Endothelial cell of umbilical vein (primary cell): ENCODE measurements at regions not wholly inside any gene's neighbourhood (a gene's known extent, or its start where the extent isn't known, plus 50 kb on each side); places are given as distances from the start of the nearest gene placed in this dataset.

Source experiments
- BruUV-seq: library from RNA; stranded (reverse); fragments of 400-500 nt; replicated peaks from 2 replicates; lab custom pipeline; 2021; lab: Mats Ljungman, UMichigan
- CTCF ChIA-PET: fragments of 300-600, 350-600 bp; sonication (Branson Sonifier 250); formaldehyde crosslinking; loops from one replicate; lab custom pipeline; 2021; ENCODE audit warnings: antibody characterized with exemption, inconsistent platforms; lab: Charles Lee
- POLR2A ChIA-PET: fragments of 300-600, 350-600 bp; sonication (Branson Sonifier 250); formaldehyde crosslinking; loops from one replicate; lab custom pipeline; 2021; ENCODE audit warnings: antibody characterized with exemption, inconsistent platforms; lab: Charles Lee
- DNase-seq: peaks from one replicate; pipeline ENCODE4 v3.0.0-alpha.2; 2011; ENCODE audit warnings: low read depth, low spot score
- FAIRE-seq: peaks from 2 replicates; lab custom pipeline; 2011; peaks lifted over from hg19 to GRCh38; lab: Jason Lieb, UNC
- H2AFZ ChIP-seq: 2 replicates; pipeline ENCODE4 v1.6.0; 2012; ENCODE audit warnings: low read depth, low read length, control low read depth, inconsistent platforms
- H3K27ac ChIP-seq: 2 replicates; pipeline ENCODE4 v1.5.1; 2011; ENCODE audit warnings: low read depth, mild to moderate bottlenecking, control low read depth, low read length, moderate library complexity; ENCODE audit not compliant: insufficient read depth
- H3K27me3 ChIP-seq, 2 experiments: 2 replicates each; pipeline versions ENCODE4 v1.6.0 to v1.6.1; 2011; ENCODE audit warnings: low read length in 2 of 2, mixed read lengths in 1 of 2; ENCODE audit not compliant: control insufficient read depth in 2 of 2, insufficient read depth in 2 of 2
- H3K36me3 ChIP-seq, 2 experiments: 2 replicates in 1 of 2; 3 replicates in 1 of 2; pipeline ENCODE4 v1.5.1; 2011; ENCODE audit warnings: low read length in 2 of 2, mild to moderate bottlenecking in 1 of 2, moderate library complexity in 1 of 2; ENCODE audit not compliant: control insufficient read depth in 2 of 2, insufficient read depth in 2 of 2; ENCODE audit errors: extremely low read depth in 1 of 2
- H3K4me1 ChIP-seq: 3 replicates; pipeline ENCODE4 v1.5.1; 2011; ENCODE audit warnings: mild to moderate bottlenecking, low read length; ENCODE audit not compliant: control insufficient read depth, insufficient read depth; ENCODE audit errors: extremely low read depth
- H3K4me2 ChIP-seq: 2 replicates; pipeline ENCODE4 v1.6.1; 2011; ENCODE audit warnings: low read length, control low read depth, mixed read lengths; ENCODE audit not compliant: insufficient read depth
- H3K4me3 ChIP-seq, 3 experiments: fragments of 200-600 bp in 1 of 3; sonication (generic), shearing (Covaris generic) in 1 of 3; replicated peaks in 1 of 3; 2 replicates each; pipeline ENCODE4 v1.5.1; 2011 to 2016; ENCODE audit warnings: control low read depth in 3 of 3, low read length in 3 of 3, mild to moderate bottlenecking in 2 of 3, inconsistent platforms in 1 of 3, low read depth in 1 of 3, moderate library complexity in 1 of 3; ENCODE audit not compliant: insufficient read depth in 1 of 3
- H3K79me2 ChIP-seq: 2 replicates; pipeline ENCODE4 v1.6.0; 2012; ENCODE audit warnings: low read length, inconsistent platforms; ENCODE audit not compliant: control insufficient read depth, insufficient read depth
- H3K9ac ChIP-seq: replicated peaks from 2 replicates; pipeline ENCODE3; 2011; ENCODE audit warnings: low read length, control low read depth; ENCODE audit not compliant: insufficient read depth; ENCODE audit errors: extremely low read depth
- H3K9me1 ChIP-seq: replicated peaks from 3 replicates; pipeline ENCODE4 v1.6.0; 2011; ENCODE audit warnings: mild to moderate bottlenecking, low read length; ENCODE audit not compliant: control insufficient read depth, insufficient read depth; ENCODE audit errors: extremely low read depth
- H3K9me3 ChIP-seq: replicated peaks from 2 replicates; pipeline ENCODE4 v1.5.1; 2012; ENCODE audit warnings: low read length, inconsistent platforms; ENCODE audit not compliant: control insufficient read depth, insufficient read depth
- H4K20me1 ChIP-seq: replicated peaks from 2 replicates; pipeline ENCODE3; 2011; ENCODE audit warnings: mild to moderate bottlenecking, low read length; ENCODE audit not compliant: control insufficient read depth, insufficient read depth; ENCODE audit errors: extremely low read depth
- CTCF ChIP-seq, 2 donors: IDR thresholded peaks; 1 replicate in 1 of 2; 2 replicates in 1 of 2; pipeline ENCODE4 v1.5.1; 2011; ENCODE audit warnings: low read length in 2 of 2, mild to moderate bottlenecking in 2 of 2, moderate library complexity in 2 of 2, control low read depth in 1 of 2, inconsistent platforms in 1 of 2, low read depth in 1 of 2; ENCODE audit not compliant: insufficient read depth in 1 of 2; ENCODE audit errors: extremely low read depth in 1 of 2
- EZH2 ChIP-seq: IDR thresholded peaks from 2 replicates; pipeline ENCODE4 v1.6.1; 2012; ENCODE audit warnings: borderline replicate concordance, low read depth, mild to moderate bottlenecking, moderate library complexity, low read length, inconsistent platforms; ENCODE audit not compliant: severe bottlenecking
- FOS ChIP-seq: IDR thresholded peaks from 2 replicates; pipeline ENCODE4 v1.6.1; 2011; ENCODE audit warnings: mild to moderate bottlenecking, low read length, moderate library complexity, borderline replicate concordance; ENCODE audit not compliant: insufficient read depth
- GATA2 ChIP-seq: IDR thresholded peaks from 2 replicates; pipeline ENCODE4 v1.7.0; 2011; ENCODE audit warnings: low read depth, mild to moderate bottlenecking, moderate library complexity, mixed read lengths, low read length; ENCODE audit not compliant: insufficient read length, insufficient read depth
- JUN ChIP-seq: IDR thresholded peaks from 2 replicates; pipeline ENCODE4 v1.6.1; 2011; ENCODE audit warnings: borderline replicate concordance, low read depth; ENCODE audit not compliant: insufficient read length, insufficient read depth
- MAX ChIP-seq: IDR thresholded peaks from 2 replicates; pipeline ENCODE4 v1.6.1; 2011; ENCODE audit not compliant: insufficient read depth, insufficient read length
- MYC ChIP-seq: IDR thresholded peaks from one replicate; pipeline ENCODE4 v1.6.1; 2011; ENCODE audit warnings: mild to moderate bottlenecking, low read depth, low read length
- POLR2A ChIP-seq: IDR thresholded peaks from 2 replicates; pipeline ENCODE4 v1.6.1; 2012; ENCODE audit warnings: low read depth, mild to moderate bottlenecking, control low read depth, low read length
- POLR2AphosphoS5 ChIP-seq: IDR thresholded peaks from 2 replicates; pipeline ENCODE4 v1.6.1; 2012; ENCODE audit warnings: low read depth, mild to moderate bottlenecking, control low read depth, low read length, moderate library complexity; ENCODE audit not compliant: insufficient read depth
- dilution Hi-C: fragments of 300-500 bp; cut with MboI; formaldehyde crosslinking; loops from one replicate; pipeline ENCODE4 v1.15.0; 2019; ENCODE audit warnings: low sequenced_read_pairs; ENCODE audit not compliant: extremely low pct_ligation_motif_present
- intact Hi-C: fragments of 100-400 bp; cut with micrococcal nuclease; formaldehyde crosslinking; loops from one replicate; pipeline ENCODE4 v1.10.0; 2022

GRCh38 chr10:69731184-69731583, 70.5 kb upstream of the COL13A1 start:
- Histone ChIP-seq H3K4me2 (no peak overlapping the region), H3K36me3 (no peaks in the 10 kb centered on the region), H4K20me1 (no peaks in the 10 kb centered on the region), H3K27me3 (no peaks in the 10 kb centered on the region), H3K9ac (no peak overlapping the region), H2AFZ (no peak overlapping the region), H3K9me3 (no peaks in the 10 kb centered on the region), H3K9me1 (no peaks in the 10 kb centered on the region), H3K4me3 (no peak overlapping the region), H3K79me2 (no peaks in the 10 kb centered on the region), H3K4me1 (peaks cover 21% of the 10 kb centered on the region), H3K27ac (no peak overlapping the region)
- FAIRE-seq (peak; percentile 49), DNase-seq (peak; percentile 48)
- no TSS peak for BruUV-seq
- CTCF ChIA-PET = interaction anchor here (1.2 to 1.6 kb wide), 2 partner anchors 12 to 227 kb away, joined by 4 to 6 read pairs; no protein-coding TSS in a partner anchor
- dilution Hi-C loops = no loop called here
- POLR2A ChIA-PET = no interaction called here
- intact Hi-C loops = no loop called here
- TF ChIP-seq JUN (no peak), GATA2 (no peak), MYC (no peak), POLR2AphosphoS5 (no peak), FOS (no peak), CTCF (IDR thresholded peaks at IDR 0.05; ENCODE audit: extremely low read depth in 1 of 2, insufficient read depth in 1 of 2, low read depth in 1 of 2, low read length in 2 of 2) (no peak), POLR2A (no peak), EZH2 (no peak), MAX (no peak)
